Activated CD8-positive, alpha-beta memory T cell treated with anti-CD3 and anti-CD28 coated beads for 1 hour (primary cell): ENCODE measurements at regions not wholly inside any gene's neighbourhood (a gene's known extent, or its start where the extent isn't known, plus 50 kb on each side); places are given as distances from the start of the nearest gene placed in this dataset.
A peak's percentile ranks its signal among the peaks of the same experiment; 100 is the strongest.

ENCODE experiments used
- DNase-seq, 2 donors: peaks; one replicate each; pipeline ENCODE4 v3.0.0-alpha.2; 2020; ENCODE audit warnings: low read depth in 1 of 2; ENCODE audit errors: extremely low read depth in 1 of 2

- DNase-seq = no peak
Measured at GRCh38 chr7:1286946-1287645, 54.4 kb downstream of the UNCX start.

- DNase-seq = no peak
Measured at GRCh38 chr7:1287752-1288201, 55.1 kb downstream of the UNCX start.

GRCh38 chr7:1288390-1288995, 55.8 kb downstream of the UNCX start:
- no peak for DNase-seq

- no peak for DNase-seq
Measured at GRCh38 chr7:1288996-1289551, 56.4 kb downstream of the UNCX start.

DNA sequence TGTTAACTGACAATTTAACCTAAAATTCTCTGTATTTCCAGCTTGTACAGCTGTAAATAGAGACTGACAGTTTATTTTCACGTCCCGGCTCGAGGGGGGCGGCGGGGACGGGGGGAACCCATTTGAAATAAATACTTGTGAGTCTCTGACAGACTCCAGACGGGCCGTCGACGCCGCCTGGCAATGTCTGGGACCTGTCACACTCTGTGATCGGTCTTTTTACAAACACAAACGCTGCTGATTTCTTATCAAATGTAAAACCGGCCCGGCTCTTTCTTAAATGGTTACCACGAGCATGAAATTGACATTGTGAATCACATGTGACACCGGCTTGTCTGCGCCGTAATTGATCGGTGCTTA, 57.0 kb downstream of the UNCX start:
- no peak for DNase-seq

DNA sequence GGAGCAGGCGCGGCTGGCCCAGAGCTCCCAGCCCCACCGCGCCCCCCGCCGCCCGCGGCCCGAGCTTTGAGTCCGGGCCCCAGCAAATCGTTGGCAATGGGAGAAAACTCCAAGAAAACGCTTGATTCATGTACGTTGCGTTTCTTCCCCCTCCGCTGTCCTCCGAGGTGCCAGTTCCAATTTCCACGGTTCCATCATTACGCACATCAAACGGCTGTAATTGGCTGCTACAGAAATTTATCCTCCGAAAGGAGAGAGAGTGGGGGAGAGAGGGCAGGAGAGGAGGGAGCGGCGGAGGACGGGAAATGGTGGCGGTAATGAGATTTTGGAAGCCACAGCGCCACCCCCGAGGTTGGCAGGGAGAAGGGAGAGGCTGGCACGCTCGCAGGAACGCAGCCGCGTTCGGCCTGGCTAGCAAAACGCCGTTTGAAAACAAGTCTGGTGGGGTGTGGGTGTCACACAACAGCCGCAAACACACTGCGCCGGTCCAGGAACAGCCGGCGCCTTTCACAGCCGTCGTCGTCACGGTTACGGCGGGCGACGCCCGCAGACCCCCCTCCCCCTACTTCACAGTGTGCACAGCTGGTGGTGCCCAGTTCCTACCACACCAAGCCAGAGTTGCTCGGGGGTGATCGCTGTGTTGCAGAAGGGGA, 57.5 kb downstream of the UNCX start:
- peak in 1 of 2 donors; percentile 23 for DNase-seq

- no peak for DNase-seq
Measured at GRCh38 chr7:1290679-1291356, 58.1 kb downstream of the UNCX start.

DNA sequence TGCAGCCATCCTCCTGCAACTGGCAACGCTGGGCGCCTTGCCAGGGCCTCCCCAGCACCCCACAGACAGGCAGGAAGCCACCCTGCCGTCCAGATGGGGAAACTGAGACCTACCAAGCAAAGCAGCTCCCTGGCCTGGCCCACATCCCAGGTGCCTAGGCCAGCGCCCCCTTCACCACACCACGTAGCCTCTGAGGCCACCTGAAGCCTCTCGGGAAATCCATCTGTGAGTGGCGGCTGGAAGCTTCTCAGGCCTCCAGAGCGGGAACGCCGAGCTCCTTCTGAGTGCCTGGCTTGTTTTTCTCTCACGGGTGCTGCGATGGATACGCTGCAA, 58.7 kb downstream of the UNCX start:
- no peak for DNase-seq

- no peak for DNase-seq
Measured at GRCh38 chr7:1291845-1292765, 59.4 kb downstream of the UNCX start.

DNA sequence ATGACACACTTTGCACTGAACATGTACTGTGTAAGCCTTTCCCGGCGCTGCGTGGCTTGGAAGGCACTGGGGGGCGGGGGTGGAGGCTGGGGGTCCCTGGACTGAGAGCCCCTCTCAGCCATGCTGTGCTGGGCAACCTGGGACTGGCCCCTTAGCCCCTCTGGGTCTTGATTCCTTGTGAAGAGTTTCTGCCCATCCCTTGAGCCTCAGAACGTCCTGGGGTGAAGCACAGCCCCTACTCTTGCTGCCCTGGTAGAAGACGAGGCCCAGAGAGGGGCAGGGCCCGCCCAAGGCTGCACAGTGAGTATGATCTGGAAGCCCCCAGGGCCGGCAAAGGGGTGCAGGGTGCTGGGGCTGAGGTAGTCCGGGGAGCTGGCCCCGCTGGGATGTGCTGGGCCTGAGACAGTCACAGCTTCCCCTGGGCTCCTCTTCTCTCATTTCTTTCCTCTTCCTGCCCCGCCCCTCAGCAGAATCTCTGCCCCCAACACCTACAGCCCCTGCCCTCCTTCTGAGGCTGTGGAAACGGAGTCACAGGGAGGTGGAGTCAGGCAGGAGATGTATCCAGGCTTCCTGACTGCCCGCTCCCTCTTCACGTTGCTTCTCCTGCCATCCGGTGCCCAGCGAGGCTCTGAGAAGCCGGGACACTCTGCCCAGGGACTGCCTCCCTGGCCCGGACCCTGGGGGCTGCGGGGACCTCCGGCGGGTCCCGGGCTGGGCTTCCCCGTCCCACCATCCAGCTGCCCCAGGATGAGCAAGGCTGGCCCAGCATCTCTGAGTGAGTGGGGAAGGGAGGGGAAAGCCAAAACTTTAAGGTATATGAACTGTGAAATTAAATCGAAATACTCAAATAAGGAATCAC, 60.5 kb downstream of the UNCX start:
- no peak for DNase-seq

GRCh38 chr7:1293950-1294411, 61.3 kb downstream of the UNCX start:
- DNase-seq = no peak

- no peak for DNase-seq
Measured at GRCh38 chr7:1295776-1296355, 63.2 kb downstream of the UNCX start.

DNA sequence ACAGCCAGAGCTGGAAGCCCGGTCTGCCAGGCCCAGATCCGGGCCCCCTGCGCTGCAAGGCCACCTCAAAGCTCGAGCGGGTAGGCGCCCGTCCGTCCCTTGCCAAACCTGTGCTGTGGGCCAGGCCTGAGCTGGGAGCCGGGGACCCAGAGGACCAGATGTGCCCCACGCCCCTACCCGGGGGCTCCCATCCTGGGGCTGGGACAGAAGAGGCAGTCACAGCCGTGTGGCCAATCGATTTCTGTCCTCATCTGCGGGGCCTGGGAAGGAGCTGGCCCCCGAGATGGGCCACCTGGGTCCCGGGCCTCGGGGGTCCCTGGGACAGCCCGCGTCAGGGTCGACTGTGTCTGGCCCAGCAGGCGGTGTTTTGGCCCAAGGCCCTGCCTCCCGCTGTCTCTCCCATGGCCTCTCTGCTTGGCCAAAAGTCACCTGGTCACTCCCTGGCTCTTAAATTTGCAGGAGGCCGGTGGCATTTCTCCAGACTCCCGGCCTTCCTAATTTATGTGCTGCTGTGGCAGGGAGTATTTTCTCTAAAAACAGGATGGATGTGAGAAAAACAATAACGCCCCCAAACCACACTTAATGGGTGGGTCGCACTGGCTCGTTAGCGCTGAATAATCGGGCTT, 63.8 kb downstream of the UNCX start:
- DNase-seq = no peak

DNA sequence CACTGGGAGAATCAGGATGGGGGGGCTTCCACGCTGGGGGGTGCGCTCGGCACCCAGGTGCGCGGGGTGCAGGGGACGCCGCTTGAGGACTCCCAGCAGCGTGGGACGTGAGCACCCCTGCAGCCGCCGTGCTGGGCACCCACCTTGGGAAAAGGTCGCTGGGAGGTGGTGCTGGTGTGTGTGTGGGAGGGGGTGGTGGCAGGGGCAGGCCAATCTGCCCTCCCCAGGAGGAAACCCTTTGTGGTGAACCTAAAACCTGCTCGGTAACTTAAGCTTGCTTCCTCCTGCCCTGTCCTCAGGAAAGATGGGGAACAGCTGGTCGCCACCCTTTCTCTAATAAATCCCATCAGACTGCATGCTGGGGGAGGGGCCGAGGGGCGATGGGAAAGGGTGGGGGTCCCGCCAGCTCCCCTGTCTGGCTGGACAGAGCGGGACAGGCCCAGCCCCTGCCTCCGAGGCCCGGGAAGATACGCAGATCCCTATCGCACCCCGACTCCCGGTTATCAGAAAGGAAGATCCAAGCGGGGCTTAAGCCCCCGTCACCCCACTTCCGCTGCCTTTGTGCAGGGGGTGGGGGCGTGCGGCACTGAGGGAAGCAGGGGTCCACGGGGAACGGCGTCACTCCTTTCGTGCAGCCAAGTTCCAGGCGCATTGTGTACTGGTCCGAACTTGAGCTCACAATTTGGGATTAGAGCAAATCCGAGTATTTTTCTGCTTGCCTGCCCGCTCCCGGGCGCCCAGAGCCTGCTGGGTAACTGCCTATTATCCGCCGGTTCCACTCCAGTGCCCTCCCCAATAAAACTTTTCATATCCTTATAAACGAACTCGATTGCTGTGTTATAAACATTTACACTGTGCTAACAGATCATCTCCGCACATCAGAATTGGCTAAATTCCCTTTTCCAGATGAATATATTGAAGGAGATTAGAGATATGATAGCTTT, 64.6 kb downstream of the UNCX start:
- DNase-seq = no peak

DNA sequence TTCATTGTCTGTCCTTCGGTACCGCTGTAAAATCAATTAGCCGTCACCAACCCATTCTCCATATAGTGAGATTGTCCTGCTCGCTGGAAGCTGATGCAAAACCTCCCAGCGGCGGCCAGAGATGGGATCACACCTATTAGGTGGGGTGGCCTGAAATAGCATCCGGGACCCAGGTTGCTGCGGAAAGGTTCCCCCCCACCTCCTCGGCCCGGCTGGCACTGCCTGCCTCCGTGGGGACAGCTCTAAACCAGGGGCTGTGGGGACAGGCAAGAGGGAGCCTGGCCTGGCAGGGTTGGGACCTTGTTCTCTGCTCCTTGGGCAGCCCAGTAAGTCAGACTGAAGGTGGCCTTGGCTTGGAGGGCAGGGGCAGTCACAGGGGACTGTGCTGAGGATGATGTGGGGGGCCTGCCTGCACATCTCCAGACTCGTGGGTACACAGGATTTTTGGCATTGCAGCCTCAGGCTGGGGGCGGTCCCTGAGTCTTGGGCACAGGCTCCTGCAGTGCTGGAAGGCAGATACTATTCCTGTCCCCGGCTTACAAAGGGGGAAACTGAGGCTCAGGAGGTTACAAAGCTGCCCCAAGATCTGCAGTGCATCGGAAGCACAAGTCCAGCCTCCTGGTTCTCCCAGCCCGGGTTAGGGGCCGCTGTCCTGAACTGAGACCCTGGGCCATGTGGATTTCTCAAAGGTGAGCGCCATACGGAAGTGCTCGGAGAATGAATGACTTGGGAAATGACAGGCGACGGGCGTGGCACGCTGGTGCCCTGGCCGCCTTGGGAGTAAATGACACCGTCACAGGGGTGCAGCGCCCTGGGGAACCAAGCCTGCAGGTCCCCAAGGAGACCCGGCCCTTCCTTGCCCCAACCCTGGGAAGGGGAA, 65.6 kb downstream of the UNCX start:
- DNase-seq = no peak
